GM18907 (cell line): ENCODE measurements at regions not wholly inside any gene's neighbourhood (a gene's known extent, or its start where the extent isn't known, plus 50 kb on each side); places are given as distances from the start of the nearest gene placed in this dataset.
"Not testable (repeated sequence)": the region's sequence is repeated elsewhere in the genome, so short reads cannot be mapped to it uniquely, and the experiment has no call there.

Source experiments
- ATAC-seq: cut with Tn5 transposase; IDR thresholded peaks from one replicate; pipeline ENCODE4 v1.9.1; 2021; ENCODE audit warnings: mild to moderate bottlenecking, moderate library complexity; ENCODE audit not compliant: unreplicated experiment

DNA sequence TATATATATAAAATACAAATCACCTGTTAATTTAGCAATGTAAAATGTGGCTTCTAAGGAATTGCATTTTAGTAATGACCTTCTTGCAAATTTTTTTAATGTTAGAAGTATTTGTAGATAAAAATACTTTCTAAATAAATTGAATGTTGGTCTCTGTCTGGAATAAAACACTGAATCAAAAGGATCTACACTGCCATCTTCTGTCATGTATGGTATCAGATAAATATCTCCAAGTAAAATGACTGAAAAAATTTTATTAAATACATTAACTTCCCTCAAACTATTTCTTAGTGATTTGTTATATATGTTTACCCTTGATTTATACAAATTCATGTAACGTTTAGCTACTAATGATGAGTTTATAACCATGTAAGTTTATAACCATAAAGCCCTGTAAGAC, 2029.3 kb downstream of the MRPL39 start:
- ATAC-seq = no peak

DNA sequence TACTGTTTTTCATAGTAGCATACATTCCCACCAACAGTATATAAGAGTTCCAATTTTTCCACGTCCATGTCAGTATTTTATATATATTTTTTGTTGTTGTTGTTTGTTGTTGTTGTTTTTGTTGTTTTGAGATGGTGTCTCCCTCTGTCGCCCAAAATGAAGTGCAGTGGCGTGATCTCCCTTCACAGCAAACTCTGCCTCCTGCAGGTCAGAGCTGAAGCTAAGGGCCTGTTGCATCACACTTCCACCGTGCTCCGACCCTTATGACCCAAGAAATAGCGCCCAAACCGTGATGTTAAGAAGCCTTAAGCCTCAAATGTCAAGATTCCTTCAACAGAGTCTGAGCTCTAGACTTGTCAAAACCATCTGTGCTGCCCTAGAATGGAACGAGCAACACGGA, 2032.3 kb downstream of the MRPL39 start:
- no peak for ATAC-seq

DNA sequence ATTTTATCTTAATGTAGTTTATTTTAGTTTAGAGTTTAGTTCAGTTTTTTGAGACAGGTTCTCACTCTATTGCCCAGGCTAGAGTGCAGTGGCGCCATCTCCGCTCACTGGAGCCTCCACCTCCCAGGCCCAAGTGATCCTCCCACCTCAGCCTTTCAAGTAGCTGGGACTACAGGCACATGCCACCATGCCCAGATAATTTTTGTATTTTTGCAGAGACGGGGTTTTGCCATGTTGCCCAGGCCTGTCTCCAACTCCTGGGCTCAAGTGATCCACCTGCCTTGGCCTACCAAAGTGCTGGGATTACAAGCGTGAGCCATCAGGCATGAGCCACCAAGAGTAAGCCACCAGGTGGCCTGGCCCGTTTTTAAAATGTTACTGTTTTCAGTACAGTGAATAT, 2058.4 kb downstream of the MRPL39 start:
- ATAC-seq = not testable (repeated sequence)

DNA sequence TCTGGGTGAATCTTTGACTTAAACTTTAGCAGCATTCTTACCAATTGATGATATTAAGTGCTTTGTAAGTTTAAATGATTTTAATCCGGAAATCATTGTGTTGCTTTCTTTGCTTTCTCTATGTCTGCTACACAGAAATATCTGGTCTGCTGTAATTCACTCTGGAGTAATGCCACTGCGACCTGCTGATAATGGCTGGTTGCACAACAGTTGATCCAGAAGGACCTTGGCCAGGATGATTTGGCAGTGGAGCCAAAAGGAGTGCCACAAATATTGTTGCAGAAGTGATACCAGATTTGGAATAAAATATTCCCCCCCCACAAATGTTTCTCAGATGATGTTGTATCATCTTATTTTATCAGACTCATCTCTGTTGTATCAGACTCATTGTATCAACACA, 2063.9 kb downstream of the MRPL39 start:
- ATAC-seq = no peak

DNA sequence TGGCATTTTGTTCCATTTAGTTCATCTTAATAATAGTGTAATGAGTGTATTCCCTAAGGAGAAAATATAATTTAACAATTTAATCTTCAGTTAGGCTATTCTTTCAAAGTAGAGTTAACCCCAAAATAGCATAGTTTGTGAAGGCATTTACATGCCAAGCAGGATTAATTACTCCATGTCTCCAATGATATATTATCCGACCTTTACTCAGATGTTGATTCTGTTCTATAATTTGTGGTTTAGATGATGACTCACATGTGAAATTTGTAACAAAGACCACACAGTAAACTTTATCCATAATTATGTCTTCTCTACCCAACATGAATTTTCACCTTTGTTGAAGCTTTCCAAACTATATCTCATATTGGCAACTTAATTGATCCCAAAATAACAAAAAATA, 2065.2 kb downstream of the MRPL39 start:
- ATAC-seq = no peak

DNA sequence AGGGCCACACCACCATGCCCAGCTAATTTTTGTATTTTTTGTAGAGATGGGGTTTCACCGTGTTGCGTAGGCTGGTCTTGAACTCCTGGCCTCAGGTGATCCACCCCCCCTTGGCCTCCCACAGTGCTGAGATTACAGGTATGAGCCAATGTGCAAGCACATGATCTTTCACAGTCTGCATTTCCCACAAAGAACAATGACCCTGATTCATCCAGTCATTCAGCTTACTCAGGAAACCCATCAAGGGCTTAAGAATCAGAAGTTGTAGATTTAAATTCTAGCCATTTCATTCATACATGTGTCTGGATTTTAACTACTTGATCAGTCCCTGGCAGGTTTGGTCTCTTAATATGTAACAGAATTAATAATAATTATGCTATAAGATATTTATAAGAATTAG, 2065.7 kb downstream of the MRPL39 start:
- no peak for ATAC-seq

DNA sequence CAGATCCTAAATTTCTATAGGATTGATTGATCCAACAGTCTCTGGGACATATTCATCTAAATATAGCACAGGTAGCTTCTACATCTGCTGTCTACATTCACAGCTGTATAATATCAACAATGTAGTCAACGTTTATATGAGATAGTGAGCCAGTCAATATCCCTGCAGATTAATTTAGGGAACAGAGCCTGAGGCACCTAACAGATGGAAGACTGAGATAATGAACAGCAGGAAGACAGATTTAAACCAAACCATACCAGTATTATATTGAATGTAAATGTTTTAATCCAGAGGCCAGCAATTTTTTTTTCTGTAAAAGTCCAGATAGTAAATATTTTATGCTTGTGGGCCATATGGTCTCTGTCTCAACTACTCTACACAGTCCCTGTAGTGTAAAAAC, 2072.4 kb downstream of the MRPL39 start:
- ATAC-seq = no peak

DNA sequence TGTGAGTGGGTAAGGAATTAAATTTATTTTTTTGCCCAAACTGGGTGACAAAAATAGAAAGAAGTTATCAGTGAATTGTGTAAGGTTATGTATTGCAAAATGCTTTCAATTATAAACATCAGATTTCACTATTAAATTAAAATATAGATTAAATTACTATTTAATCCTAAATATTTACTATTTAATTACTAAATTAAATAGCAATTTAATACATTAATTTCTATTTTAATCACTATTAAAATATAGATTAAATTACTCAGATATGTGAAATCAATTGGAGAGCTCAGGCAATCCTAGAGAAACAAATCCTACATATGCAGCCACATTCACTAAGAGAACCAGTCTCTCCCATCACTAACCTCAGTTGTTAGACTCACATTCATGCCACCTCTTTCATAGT, 2075.8 kb downstream of the MRPL39 start:
- ATAC-seq = no peak

DNA sequence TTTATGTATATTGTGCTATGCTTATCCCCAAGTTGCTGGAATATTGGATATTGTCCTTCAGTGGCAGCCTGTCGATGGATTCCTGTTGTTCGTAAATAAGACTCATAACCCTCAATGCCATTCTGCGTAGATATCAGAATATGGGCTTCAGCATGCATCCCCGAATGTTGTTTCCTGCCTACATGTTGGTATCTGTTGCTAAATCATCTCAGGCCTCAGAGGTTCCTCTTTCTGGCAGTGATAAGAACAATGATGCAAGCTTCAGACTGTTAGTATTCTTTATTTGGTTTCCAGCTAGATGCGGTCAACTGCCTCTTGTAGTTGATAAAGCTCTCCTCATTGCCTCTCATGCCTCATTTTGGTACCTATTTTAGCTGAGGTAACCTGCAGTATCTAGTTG, 2082.6 kb downstream of the MRPL39 start:
- ATAC-seq = no peak

DNA sequence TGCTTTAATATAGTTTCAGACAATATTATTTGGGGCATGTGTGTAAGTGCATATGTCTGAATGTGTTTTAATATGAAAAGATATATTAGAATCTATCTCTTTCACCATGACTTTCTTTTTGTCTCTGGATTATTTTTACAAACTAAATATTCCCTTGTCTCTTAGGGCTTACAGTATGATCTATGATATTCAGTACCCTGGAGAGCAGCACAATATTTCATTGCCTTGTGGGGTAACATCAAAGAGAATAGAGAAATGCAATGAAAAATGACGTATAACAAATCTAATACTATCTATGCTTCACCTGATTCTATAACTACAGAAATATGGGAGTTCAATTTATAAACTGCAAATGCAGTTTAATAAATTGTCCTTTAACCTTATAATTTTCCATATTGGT, 2084.5 kb downstream of the MRPL39 start:
- no peak for ATAC-seq

DNA sequence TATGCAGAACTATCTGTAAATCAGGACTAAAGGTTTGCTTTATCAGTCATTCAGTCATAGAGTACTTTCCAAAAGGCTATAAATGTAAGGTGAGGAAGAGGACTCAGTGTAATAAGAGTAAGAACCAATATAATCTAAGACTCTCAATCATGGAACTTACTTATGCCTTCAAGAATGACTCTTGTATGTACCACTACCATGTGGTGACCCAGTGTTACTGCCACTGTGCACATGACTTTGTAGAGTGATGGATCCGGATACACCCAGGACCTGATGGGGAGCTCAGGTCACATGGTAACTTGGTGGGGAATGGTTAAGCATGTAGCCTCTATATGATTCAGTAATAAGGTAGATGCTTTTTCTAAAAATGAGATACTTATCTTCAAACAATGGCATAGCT, 2099.8 kb downstream of the MRPL39 start:
- ATAC-seq = no peak

DNA sequence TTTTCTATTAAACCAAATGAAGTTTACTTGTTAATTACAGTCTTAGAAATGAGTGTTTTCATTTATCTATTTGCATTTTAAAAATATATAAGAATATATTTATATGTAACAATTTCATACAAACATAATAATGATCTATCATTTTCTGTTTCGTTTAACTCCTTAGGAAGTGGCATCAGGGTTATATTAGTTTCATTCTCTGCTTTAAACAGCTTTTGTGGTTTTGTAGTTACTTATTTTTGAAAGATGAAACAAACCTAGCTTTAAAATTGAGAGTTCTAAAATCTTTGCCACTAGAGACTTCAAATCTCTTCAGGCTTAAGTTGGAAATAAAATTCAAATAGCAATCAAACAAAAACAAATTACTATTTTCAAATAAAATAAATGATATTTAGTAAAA, 2110.6 kb downstream of the MRPL39 start:
- peak; percentile 81 for ATAC-seq

DNA sequence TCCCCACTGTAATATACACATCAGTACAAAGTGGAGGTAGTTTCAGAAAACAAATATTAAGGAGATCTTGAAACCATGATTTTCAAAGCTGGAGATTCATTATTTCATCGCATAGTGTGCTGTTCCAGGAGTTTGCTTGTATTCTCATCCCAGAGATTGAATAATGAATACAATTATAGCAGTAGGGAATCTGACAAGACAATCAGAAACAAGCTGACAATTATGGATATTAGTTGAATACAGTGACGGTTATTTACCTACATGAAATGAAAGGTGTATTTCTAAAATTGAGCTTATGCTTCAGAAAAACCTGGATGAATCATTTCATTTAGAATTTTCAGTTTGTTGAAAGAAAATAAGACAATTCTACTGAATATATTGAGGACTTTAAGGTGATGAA, 2119.0 kb downstream of the MRPL39 start:
- no peak for ATAC-seq

DNA sequence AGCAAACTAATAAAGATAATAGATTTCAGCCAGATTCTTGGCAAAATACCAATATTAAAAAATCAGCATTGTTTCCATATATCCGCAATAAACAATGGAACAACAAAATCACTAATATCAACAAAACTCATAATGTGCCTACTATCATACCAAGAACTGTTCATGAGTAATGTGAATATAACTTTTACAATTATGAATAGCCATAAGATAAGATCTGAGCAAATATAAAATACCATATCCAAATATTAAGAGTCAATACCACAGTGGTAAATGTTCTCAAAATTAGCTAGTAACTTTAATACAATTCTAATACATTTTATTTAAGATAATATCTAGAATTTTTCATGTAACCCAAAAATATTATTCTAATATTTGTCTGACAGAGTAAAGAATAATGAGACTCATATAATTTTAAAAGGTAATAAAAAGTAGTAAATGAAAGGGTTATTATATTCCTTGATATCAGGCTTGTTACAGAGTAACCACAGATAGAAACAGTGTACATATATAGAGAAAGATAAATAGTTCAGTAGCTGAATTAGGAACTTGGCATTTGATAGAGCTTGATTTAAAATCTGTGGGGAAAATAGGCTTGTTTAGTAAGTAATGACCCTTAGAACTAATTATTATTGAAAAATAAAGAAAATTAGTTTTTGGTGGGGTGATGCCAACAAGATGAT, 2126.6 kb downstream of the MRPL39 start:
- no peak for ATAC-seq

DNA sequence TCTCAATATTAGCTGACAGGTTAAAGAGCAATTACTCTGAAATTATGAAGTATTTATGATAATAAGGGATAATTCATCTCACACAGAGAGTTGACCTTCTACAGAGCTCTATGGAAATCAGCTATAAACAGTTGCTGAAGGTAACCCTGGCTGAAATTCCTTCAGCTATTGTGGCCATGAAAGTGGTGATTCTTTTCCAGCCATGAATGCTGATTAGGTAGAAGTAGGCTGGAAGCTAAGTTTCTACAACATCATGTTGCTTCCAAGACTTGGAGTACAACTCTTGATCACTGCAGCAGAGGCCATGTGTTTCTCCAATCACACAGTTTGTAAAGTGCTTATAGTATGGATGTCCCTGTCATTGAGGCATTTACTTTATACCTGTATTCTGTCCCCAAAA, 2128.9 kb downstream of the MRPL39 start:
- no peak for ATAC-seq

DNA sequence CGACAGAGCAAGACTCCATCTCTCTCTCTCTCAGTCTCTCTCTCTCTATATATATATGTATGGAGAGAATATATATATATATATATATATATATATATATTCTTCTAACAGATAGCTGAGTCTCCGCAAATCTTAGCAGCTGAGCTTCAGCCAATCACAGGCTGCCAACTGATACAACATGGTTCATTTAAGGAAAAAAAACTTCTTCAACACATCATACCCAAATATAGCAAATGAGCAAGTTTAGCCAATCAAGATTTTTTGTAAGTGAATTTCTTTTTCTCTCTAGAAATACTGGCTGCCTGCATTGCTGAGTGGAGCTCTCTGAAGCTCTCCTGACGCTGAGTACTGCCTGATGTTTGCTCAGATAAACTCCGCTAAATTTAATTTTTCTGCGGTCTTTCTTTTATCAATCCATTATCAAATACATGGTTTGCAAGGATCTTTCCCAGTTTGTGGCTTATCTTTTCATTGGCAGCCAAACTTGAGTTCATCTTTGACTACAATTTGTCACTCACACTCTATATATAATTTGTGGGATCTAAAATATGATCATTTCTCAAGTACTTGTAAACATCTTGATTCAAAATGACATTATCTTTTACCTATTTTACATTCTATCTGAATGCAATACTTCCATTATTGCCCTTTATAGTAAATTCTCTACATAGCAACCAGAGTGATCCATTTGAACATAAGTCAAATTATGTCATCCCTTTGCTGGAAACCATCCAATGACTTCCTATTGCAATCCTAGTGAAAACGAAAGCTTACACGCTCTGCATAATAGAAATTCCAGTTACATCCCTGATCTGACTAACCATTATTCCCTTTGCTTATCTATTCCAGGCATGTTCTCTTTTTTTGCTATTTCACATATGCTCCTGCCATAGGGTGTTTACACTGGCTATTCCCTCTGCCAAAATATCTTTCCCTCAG, 2131.7 kb downstream of the MRPL39 start:
- ATAC-seq = no peak

DNA sequence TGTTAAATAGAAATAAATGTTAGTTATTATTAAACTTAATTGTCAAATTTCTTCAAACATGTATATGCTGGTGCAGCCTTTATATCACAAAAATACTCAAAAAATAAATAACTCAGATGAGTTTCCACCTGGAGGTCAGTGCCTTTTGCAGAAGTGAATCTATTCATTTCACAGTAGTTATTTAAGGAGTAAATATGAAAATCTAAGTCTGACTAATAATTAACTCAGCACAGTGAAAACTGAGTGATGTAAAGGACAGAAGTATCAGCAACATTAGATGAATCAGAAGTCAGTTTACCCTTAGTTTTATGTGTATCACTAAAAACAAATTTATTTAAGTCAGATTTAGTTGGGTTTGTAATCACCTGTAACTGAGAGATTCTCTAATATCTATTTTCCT, 2135.4 kb downstream of the MRPL39 start:
- ATAC-seq = peak; percentile 87

DNA sequence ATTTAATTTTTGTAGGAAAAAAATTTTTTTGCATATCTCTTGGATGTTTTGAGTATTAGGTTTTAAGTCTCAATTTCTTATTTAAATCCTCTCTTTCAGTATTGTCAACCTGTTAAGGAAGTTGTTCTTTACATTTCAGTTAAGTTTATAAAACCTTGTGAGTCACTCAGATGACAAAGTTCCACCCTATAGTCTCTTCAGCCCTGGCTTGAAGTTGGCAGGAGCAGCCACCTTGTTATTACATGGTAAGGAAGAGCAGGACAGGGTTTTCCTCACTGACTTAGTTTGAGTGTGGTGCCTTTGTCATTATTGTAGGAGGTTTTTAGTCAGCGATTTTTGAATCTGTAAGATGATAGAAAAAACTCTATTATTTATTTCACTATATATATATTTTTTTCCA, 2143.9 kb downstream of the MRPL39 start:
- no peak for ATAC-seq

DNA sequence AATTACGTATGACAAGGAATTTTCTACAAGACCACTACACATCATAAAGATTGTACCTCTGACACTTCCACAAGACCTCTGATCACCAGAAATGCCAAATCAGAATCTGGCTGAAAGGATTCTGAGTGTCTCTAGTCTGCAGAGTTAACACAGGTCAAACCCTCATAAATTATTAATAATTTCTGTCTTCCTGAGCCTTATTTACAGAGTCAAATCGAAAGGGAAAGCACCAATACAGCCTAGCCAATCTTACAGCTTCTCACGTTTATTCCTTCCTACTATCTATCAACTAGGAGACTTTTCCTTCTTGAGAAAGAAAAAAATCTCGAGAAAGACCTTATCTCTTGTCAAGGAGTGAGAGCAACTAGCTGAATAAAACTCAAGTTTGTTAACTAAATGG, 2151.6 kb downstream of the MRPL39 start:
- ATAC-seq = peak; percentile 83

DNA sequence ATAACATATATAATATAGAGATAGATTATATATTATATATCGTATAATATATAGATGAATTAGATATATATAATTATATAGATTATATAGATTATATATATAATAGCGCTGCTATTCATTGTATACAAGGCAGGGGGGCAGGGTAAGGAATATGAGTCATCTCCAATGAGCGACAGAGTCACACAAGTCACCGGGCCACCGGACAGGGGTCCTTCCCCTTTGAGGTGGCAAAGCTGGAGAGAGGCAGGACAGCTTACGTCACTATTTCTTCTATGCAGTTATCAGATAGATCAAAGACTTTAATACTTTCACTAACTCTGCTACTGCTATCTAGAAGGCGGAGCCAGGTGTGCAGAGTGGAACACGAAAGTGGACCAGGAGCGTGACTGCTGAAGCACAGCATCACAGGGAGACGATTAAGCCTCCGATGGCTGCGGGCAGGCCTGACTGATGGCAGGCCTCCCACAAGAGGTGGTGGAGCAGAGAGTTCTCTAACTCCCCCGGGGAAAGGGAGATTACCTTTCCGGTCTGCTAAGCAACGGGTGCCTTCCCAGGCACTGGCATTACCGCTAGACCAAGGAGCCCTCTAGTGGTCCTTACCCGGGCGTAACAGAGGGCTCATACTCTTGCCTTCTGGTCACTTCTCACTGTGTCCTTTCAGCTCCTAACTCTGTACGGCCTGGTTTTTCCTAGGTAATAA, 2154.7 kb downstream of the MRPL39 start:
- ATAC-seq = peak; percentile 50

DNA sequence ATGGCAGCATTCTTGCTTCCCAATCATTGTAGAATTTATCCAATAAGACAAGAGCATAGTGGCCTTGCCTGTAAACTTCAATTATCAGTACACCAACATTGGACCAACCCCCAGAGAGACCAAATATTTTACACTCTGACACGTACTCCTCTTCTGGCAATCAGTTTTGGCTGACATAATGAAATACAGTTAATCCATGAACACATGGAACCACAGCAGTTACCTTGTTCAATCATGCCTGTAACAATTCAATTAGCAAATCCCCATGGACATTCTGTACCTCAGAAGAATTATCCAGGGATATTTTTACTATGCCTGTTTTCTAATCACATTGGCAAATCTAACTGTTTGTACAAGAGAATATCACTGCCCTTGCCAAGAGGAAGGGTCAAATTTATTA, 2162.0 kb downstream of the MRPL39 start:
- no peak for ATAC-seq

DNA sequence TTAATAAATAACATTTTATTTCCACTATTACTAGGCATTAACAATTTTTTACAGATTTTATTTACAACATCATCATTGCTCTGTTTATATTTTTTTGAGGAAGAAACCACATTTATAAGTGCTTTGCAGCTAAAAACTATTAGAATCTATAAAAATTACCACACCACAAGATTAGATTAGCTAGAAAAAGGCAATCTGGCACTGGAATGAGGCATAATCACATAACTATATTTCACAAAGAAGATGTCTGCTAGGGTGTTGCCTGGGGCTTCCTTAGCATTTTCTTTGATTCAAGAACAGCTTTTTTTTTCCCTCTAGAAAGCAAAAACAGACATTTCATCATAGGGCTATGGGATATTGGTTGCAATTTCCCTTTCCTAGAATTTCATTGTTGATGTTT, 2169.2 kb downstream of the MRPL39 start:
- ATAC-seq = no peak
